K562 (cell line): ENCODE measurements at regions not wholly inside any gene's neighbourhood (a gene's known extent, or its start where the extent isn't known, plus 50 kb on each side); places are given as distances from the start of the nearest gene placed in this dataset.

Source experiments
- ATAC-seq: fragments of 200-7000 bp; cut with Tn5 transposase; 3 replicates; pipeline ENCODE4 v1.9.1; 2020; ENCODE audit warnings: moderate library complexity
- BruUV-seq: library from RNA; stranded (reverse); fragments of 400-500 nt; replicated peaks from 2 replicates; lab custom pipeline; 2021; lab: Mats Ljungman, UMichigan
- CTCF ChIA-PET: fragments of 300-600 bp; formaldehyde crosslinking; extraction: SDS; loops from one replicate; lab custom pipeline; 2021; ENCODE audit warnings: low intra/inter-chr PET ratio; lab: Yijun Ruan, JAX
- POLR2A ChIA-PET: fragments of 300-600, 350-650 bp; sonication (Branson Sonifier 250); formaldehyde crosslinking; extraction: SDS; loops from one replicate; lab custom pipeline; 2021; ENCODE audit warnings: antibody characterized with exemption, inconsistent platforms; lab: Yijun Ruan, JAX
- DNase-seq, 4 experiments: peaks; one replicate each; pipeline versions ENCODE4 v3.0.0 to v3.0.0-alpha.2; 2011 to 2018; ENCODE audit warnings: low spot score in 3 of 4, mixed read lengths in 3 of 4; ENCODE audit errors: extremely low read depth in 1 of 4
- FAIRE-seq: peaks from 2 replicates; lab custom pipeline; 2011; peaks lifted over from hg19 to GRCh38; lab: Jason Lieb, UNC
- H2AFZ ChIP-seq: 2 replicates; pipeline ENCODE4 v1.6.0; 2011; ENCODE audit warnings: low read depth, low read length, control low read depth, inconsistent platforms
- H3K27ac ChIP-seq: fragments of 200-600 bp; 3 replicates; pipeline ENCODE4 v1.8.0; 2011; ENCODE audit warnings: low read depth, mild to moderate bottlenecking, control low read depth, inconsistent platforms, low read length, moderate library complexity, mixed read lengths; ENCODE audit errors: extremely low read depth
- H3K27me3 ChIP-seq, 2 experiments: fragments of 300-600 bp in 1 of 2; 2 replicates in 1 of 2; 3 replicates in 1 of 2; pipeline versions ENCODE4 v1.6.0 to v1.8.0; 2011; ENCODE audit warnings: inconsistent platforms in 2 of 2, low read length in 2 of 2, mild to moderate bottlenecking in 1 of 2, mixed read lengths in 1 of 2, moderate library complexity in 1 of 2; ENCODE audit not compliant: control insufficient read depth in 2 of 2, insufficient read depth in 2 of 2
- H3K36me3 ChIP-seq: fragments of 300-600 bp; 3 replicates; pipeline ENCODE4 v1.8.0; 2011; ENCODE audit warnings: mild to moderate bottlenecking, low read length, inconsistent platforms; ENCODE audit not compliant: control insufficient read depth, insufficient read depth
- H3K4me1 ChIP-seq, 2 experiments: fragments of 200-600 bp in 1 of 2; replicated peaks in 1 of 2; 2 replicates in 1 of 2; 3 replicates in 1 of 2; pipeline versions ENCODE4 v1.5.1 to v1.8.0; 2011; ENCODE audit warnings: inconsistent platforms in 2 of 2, low read length in 2 of 2, mild to moderate bottlenecking in 1 of 2, mixed read lengths in 1 of 2, moderate library complexity in 1 of 2; ENCODE audit not compliant: control insufficient read depth in 2 of 2, insufficient read depth in 2 of 2
- H3K4me2 ChIP-seq: 2 replicates; pipeline ENCODE4 v1.6.1; 2011; ENCODE audit warnings: low read length, control low read depth, inconsistent platforms, mixed read lengths; ENCODE audit not compliant: insufficient read depth
- H3K4me3 ChIP-seq: fragments of 200-600 bp; sonication (generic), shearing (Covaris generic); 2 replicates; pipeline ENCODE4 v1.5.1; 2016; ENCODE audit warnings: control low read depth, inconsistent platforms
- H3K79me2 ChIP-seq: fragments of 200-600 bp; 3 replicates; pipeline ENCODE4 v1.8.0; 2011; ENCODE audit warnings: low read length, inconsistent platforms; ENCODE audit not compliant: control insufficient read depth, insufficient read depth
- H3K9ac ChIP-seq, 2 experiments: 2 replicates each; pipeline versions ENCODE4 v1.6.0 to v1.6.1; 2011; ENCODE audit warnings: low read depth in 2 of 2, low read length in 2 of 2, control low read depth in 1 of 2, inconsistent platforms in 1 of 2, mild to moderate bottlenecking in 1 of 2, mixed read lengths in 1 of 2; ENCODE audit not compliant: insufficient read depth in 1 of 2
- H3K9me1 ChIP-seq: one replicate; pipeline ENCODE4 v1.6.0; 2011; ENCODE audit warnings: inconsistent platforms, mild to moderate bottlenecking, low read length, moderate library complexity; ENCODE audit not compliant: control insufficient read depth, insufficient read depth
- H3K9me3 ChIP-seq: replicated peaks from 2 replicates; pipeline ENCODE4 v1.5.1; 2011; ENCODE audit warnings: low read depth, low read length, inconsistent platforms; ENCODE audit not compliant: control insufficient read depth, insufficient read depth
- H4K20me1 ChIP-seq: replicated peaks from 2 replicates; pipeline ENCODE4 v1.6.1; 2011; ENCODE audit warnings: low read length, inconsistent platforms, mixed read lengths; ENCODE audit not compliant: control insufficient read depth, insufficient read depth
- ESRRA ChIP-seq: fragments of 450-650 bp; IDR thresholded peaks from 2 replicates; pipeline ENCODE4 v1.6.1; 2014; ENCODE audit warnings: low read depth, mild to moderate bottlenecking, moderate library complexity, borderline replicate concordance
- GATAD2B ChIP-seq: fragments of 450-650 bp; IDR thresholded peaks from 2 replicates; pipeline ENCODE4 v1.6.1; 2017; ENCODE audit warnings: mild to moderate bottlenecking, borderline replicate concordance
- HNRNPLL ChIP-seq: fragments of 200-400 bp; formaldehyde crosslinking; IDR thresholded peaks from 2 replicates; pipeline ENCODE4 v1.6.1; 2017; ENCODE audit warnings: low read length, low read depth, mild to moderate bottlenecking; ENCODE audit not compliant: poor library complexity, severe bottlenecking
- RERE ChIP-seq: sonication (generic); formaldehyde crosslinking; IDR thresholded peaks from 2 replicates; pipeline ENCODE4 v1.8.0; 2023; ENCODE audit warnings: missing genetic modification reagents, mild to moderate bottlenecking, borderline replicate concordance
- YBX1 ChIP-seq: fragments of 450-650 bp; IDR thresholded peaks from 2 replicates; pipeline ENCODE4 v1.7.1; 2016; ENCODE audit warnings: mild to moderate bottlenecking
- ZNF263 ChIP-seq: sonication (generic); formaldehyde crosslinking; IDR thresholded peaks from 2 replicates; pipeline ENCODE4 v1.8.0; 2022; ENCODE audit warnings: mild to moderate bottlenecking, missing genetic modification reagents, borderline replicate concordance
- ZNF316 ChIP-seq: fragments of 450-650 bp; IDR thresholded peaks from 2 replicates; pipeline ENCODE4 v1.6.1; 2016
- ZSCAN29 ChIP-seq: fragments of 450-650 bp; IDR thresholded peaks from 2 replicates; pipeline ENCODE4 v1.6.1; 2017
- WGBS: fragments of 100-300 bp; shearing (Covaris generic); methylation state at CpG from one replicate; pipeline ENCODE4 v1.1.6; 2016; ENCODE audit warnings: low coverage, mixed read lengths; ENCODE audit not compliant: insufficient coverage; ENCODE audit errors: missing lambda C conversion rate; 5-methylcytosine and 5-hydroxymethylcytosine counted together
- in situ Hi-C: fragments of 300-500 bp; cut with MboI; formaldehyde crosslinking; loops from 4 replicates; pipeline ENCODE4 v1.15.0; 2018; ENCODE audit warnings: inconsistent platforms, mixed read lengths
- intact Hi-C: fragments of 100-400 bp; cut with micrococcal nuclease; formaldehyde crosslinking; loops from 2 replicates; pipeline ENCODE4 v1.14.2; 2022
- TF ChIP-seq, protein P1 (sequence below): sonication (generic); formaldehyde crosslinking; IDR thresholded peaks from 2 replicates; pipeline ENCODE4 v1.5.0; 2020; ENCODE audit warnings: missing genetic modification reagents

DNA sequence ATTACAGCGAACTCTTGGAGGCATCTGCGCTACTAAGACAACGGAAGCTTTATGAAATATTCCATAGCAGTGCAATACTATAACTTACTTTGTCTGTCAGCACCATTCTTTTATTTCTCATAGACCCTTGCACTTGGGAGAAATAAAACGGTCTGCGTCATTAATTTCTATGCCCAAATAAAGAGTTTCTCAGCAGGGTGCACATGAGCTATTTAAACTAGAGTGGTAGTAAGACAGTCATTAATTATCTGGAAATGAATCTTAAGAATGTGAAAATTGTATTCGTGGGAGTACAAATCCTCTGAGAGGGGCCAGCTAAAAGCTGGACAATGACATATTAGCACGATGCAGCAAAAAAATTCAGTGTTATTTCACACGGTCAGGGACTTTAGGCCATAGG is 903.4 kb upstream of the FOXG1 start:
- Histone ChIP-seq H3K4me3 (no peak overlapping the region), H3K27ac (no peak overlapping the region), H2AFZ (no peak overlapping the region), H3K4me2 (no peak overlapping the region), H3K36me3 (no peaks in the 10 kb centered on the region), H4K20me1 (no peaks in the 10 kb centered on the region), H3K9ac (no peak overlapping the region), H3K79me2 (no peaks in the 10 kb centered on the region), H3K9me1 (no peaks in the 10 kb centered on the region), H3K4me1 (no peaks in the 10 kb centered on the region), H3K27me3 (no peaks in the 10 kb centered on the region), H3K9me3 (no peaks in the 10 kb centered on the region)
- TF ChIP-seq GATAD2B (no peak), ZNF316 (no peak), ZSCAN29 (no peak), ESRRA (no peak), HNRNPLL (no peak), RERE (CRISPR knock-in tag) (no peak), YBX1 (no peak), ZNF263 (CRISPR knock-in tag) (no peak)
- TF ChIP-seq, protein P1, sequence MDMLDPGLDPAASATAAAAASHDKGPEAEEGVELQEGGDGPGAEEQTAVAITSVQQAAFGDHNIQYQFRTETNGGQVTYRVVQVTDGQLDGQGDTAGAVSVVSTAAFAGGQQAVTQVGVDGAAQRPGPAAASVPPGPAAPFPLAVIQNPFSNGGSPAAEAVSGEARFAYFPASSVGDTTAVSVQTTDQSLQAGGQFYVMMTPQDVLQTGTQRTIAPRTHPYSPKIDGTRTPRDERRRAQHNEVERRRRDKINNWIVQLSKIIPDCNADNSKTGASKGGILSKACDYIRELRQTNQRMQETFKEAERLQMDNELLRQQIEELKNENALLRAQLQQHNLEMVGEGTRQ (CRISPR knock-in tag), result no peak
- in situ Hi-C loops (no loop called here), intact Hi-C loops (no loop called here)
- no peak for FAIRE-seq
- ATAC-seq, result no peak
- no peak for DNase-seq
- CTCF ChIA-PET, result no interaction called here
- POLR2A ChIA-PET, result no interaction called here
- no TSS peak for BruUV-seq
- WGBS, result 2% methylated on average over 8 of the region's 8 CpGs
